ENCODE measurements at regions not wholly inside any gene's neighbourhood (a gene's known extent, or its start where the extent isn't known, plus 50 kb on each side); places are given as distances from the start of the nearest gene placed in this dataset.

- no peaks in the 10 kb centered on the region for H3K36me3 Mint-ChIP-seq (ENCODE audit: low read depth)
- no peaks in the 10 kb centered on the region for H3K4me1 Mint-ChIP-seq
- no peak overlapping the region for H3K4me3 Mint-ChIP-seq
- H3K27ac Mint-ChIP-seq = no peak overlapping the region
- H3K9me3 Mint-ChIP-seq = no peaks in the 10 kb centered on the region
- H3K27me3 Mint-ChIP-seq (ENCODE audit: low read depth) = no peaks in the 10 kb centered on the region
- no peak for TF ChIP-seq CTCF (IDR thresholded peaks at IDR 0.05; ENCODE audit: unreplicated experiment in 3 of 3)
Observed at GRCh38 chr11:105507496-105508254, 102.2 kb upstream of the GRIA4 start.

- Mint-ChIP-seq H3K27ac (no peak overlapping the region), H3K36me3 (ENCODE audit: low read depth) (no peaks in the 10 kb centered on the region), H3K4me3 (no peak overlapping the region), H3K9me3 (no peaks in the 10 kb centered on the region), H3K27me3 (ENCODE audit: low read depth) (no peaks in the 10 kb centered on the region), H3K4me1 (peaks cover 4% of the 10 kb centered on the region)
- no peak for TF ChIP-seq CTCF (IDR thresholded peaks at IDR 0.05; ENCODE audit: unreplicated experiment in 3 of 3)
Observed at GRCh38 chr11:105492010-105492409, 117.9 kb upstream of the GRIA4 start.

- Mint-ChIP-seq H3K4me3 (no peak overlapping the region), H3K36me3 (ENCODE audit: low read depth) (no peaks in the 10 kb centered on the region), H3K4me1 (peaks cover 4% of the 10 kb centered on the region), H3K27ac (no peak overlapping the region), H3K9me3 (no peaks in the 10 kb centered on the region), H3K27me3 (ENCODE audit: low read depth) (no peaks in the 10 kb centered on the region)
- TF ChIP-seq CTCF (IDR thresholded peaks at IDR 0.05; ENCODE audit: unreplicated experiment in 3 of 3) = no peak
Observed at GRCh38 chr11:105491394-105491793, 118.5 kb upstream of the GRIA4 start.

- H3K4me3 Mint-ChIP-seq = no peak overlapping the region
- H3K27ac Mint-ChIP-seq = no peak overlapping the region
- no peaks in the 10 kb centered on the region for H3K9me3 Mint-ChIP-seq
- no peak for TF ChIP-seq CTCF (IDR thresholded peaks at IDR 0.05; ENCODE audit: unreplicated experiment in 3 of 3)
- H3K36me3 Mint-ChIP-seq (ENCODE audit: low read depth) = no peaks in the 10 kb centered on the region
- H3K4me1 Mint-ChIP-seq = peaks cover 4% of the 10 kb centered on the region
- H3K27me3 Mint-ChIP-seq (ENCODE audit: low read depth) = no peaks in the 10 kb centered on the region
Observed at GRCh38 chr11:105490333-105490732, 119.5 kb upstream of the GRIA4 start.

- H3K36me3 Mint-ChIP-seq (ENCODE audit: low read depth) = no peaks in the 10 kb centered on the region
- no peak for TF ChIP-seq CTCF (IDR thresholded peaks at IDR 0.05; ENCODE audit: unreplicated experiment in 3 of 3)
- no peak overlapping the region for H3K4me3 Mint-ChIP-seq
- no peak overlapping the region for H3K27ac Mint-ChIP-seq
- no peaks in the 10 kb centered on the region for H3K9me3 Mint-ChIP-seq
- peaks cover 4% of the 10 kb centered on the region for H3K4me1 Mint-ChIP-seq
- H3K27me3 Mint-ChIP-seq (ENCODE audit: low read depth) = no peaks in the 10 kb centered on the region
Observed at GRCh38 chr11:105489446-105489845, 120.4 kb upstream of the GRIA4 start.

GRCh38 chr11:105486929-105487328 lies 122.9 kb upstream of the GRIA4 start:
- Mint-ChIP-seq H3K9me3 (peaks cover 4% of the 10 kb centered on the region), H3K27ac (no peak overlapping the region), H3K4me3 (no peak overlapping the region), H3K4me1 (peaks cover 4% of the 10 kb centered on the region), H3K36me3 (ENCODE audit: low read depth) (no peaks in the 10 kb centered on the region), H3K27me3 (ENCODE audit: low read depth) (no peaks in the 10 kb centered on the region)
- no peak for TF ChIP-seq CTCF (IDR thresholded peaks at IDR 0.05; ENCODE audit: unreplicated experiment in 3 of 3)

All from nephron (organoid).